H1 (cell line): ENCODE measurements at regions not wholly inside any gene's neighbourhood (a gene's known extent, or its start where the extent isn't known, plus 50 kb on each side); places are given as distances from the start of the nearest gene placed in this dataset.

Source experiments
- CBX5 ChIP-seq: fragments of 300-800, 300-1000 bp; sonication (generic); IDR thresholded peaks from 2 replicates; pipeline ENCODE4 v1.7.1; 2016; ENCODE audit warnings: antibody characterized with exemption, low read length, low read depth

DNA sequence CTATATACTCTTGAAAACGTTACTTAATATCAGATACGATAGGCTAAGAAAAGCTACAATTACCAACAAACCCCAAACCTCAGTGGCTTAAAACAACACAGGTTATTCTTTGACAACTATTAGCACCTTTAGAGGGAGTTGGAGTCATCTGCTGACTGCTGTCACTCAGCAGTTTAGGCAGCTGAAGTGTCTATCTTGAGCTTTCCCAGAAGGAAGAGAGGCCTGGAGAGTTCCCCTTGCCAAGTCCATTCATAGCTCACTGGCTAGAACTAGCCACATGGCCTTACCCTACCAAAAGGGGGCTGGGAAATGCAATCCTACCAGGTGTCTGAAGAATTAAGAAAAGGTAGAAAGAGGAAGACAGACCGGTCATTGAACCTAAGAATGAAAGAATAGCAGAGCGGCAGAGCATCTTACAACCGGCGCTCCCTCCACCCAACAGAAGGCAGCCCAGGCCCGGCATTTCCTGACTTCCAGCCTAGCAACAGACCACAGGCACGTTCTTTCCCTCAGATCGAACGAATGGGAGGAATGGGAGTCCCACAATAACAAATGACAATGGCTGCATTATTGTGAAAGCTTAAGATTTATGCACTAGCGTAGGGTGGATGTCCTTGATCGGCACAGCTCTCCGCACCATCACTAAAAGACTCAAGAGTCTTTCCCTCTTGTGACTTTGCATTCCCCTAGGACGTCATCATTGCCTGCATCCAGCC, 211.2 kb upstream of the CTAGE1 start (continued):
- TF ChIP-seq CBX5, result no peak
